Mucosa of gallbladder (tissue), 1 donor: ENCODE measurements at regions not wholly inside any gene's neighbourhood (a gene's known extent, or its start where the extent isn't known, plus 50 kb on each side); places are given as distances from the start of the nearest gene placed in this dataset.
"Not testable (repeated sequence)": the region's sequence is repeated elsewhere in the genome, so short reads cannot be mapped to it uniquely, and the experiment has no call there.

Source experiments
- DNase-seq: peaks from one replicate; pipeline ENCODE4 v3.0.0-alpha.2; 2020; ENCODE audit warnings: low spot score
- donor health status: DM: no; HTN: no; CAD: no.

DNA sequence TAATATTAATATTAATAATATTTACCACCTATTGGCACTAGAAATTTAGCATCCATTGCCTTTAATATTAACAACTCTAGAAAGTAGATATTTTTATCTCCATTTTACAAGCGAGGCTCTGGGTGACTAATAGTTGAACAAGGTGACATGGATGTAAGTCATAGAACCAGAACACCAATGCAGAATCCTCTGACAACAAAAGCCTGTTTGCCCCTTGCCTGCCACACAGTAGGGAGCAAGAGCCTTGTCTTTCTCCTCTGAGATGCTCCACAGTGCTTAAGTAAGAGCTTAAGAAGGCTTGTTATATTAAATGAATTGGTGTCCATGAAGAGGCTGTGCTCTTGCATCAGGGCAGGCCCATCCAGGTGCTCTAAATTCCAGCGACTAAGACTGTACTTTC lies 51.2 kb upstream of the LBX1 start:
- no peak for DNase-seq

DNA sequence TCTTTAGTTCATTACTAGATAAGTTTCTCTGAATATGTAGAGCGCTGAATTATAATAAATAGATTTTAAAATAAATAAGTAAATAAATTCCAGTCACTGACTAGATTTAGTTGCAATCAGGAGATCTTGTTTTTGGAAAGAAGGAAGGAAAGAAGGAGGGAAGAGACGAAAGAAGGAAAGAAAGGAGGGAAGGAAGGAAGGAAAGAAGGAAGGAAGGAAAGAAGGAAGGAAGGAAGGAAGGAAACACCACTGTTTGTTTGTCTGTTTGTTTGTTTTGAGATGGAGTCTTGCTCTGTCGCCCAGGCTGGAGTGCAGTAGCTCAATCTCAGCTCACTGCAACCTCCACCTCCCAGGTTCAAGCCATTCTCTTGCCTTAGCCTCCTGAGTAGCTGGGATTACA lies 51.7 kb upstream of the LBX1 start:
- DNase-seq, result not testable (repeated sequence)

DNA sequence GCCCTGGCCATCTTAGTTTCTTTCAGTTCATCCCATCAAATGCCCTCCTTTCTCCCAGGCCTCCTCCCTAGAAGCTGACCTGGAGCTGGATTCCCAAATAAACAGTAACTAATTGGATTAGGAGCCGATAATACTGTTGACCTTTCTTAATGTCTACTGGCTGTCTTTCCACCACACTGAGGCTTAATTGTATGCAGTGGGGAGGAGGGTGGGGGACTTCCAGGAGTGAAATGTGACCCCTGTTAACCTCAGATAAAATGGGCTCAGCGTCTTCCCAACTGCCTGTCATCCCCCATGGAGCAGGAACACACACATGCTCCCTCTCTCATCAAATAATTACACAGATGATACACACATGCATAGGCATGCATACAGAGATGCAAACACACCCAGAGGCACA lies 53.7 kb upstream of the LBX1 start:
- DNase-seq, result no peak

- no peak for DNase-seq
Measured at GRCh38 chr10:101283762-101284100, 54.5 kb upstream of the LBX1 start.

- DNase-seq, result no peak
Measured at GRCh38 chr10:101284101-101284743, 55.0 kb upstream of the LBX1 start.

- no peak for DNase-seq
Measured at GRCh38 chr10:101284744-101285463, 55.6 kb upstream of the LBX1 start.

DNA sequence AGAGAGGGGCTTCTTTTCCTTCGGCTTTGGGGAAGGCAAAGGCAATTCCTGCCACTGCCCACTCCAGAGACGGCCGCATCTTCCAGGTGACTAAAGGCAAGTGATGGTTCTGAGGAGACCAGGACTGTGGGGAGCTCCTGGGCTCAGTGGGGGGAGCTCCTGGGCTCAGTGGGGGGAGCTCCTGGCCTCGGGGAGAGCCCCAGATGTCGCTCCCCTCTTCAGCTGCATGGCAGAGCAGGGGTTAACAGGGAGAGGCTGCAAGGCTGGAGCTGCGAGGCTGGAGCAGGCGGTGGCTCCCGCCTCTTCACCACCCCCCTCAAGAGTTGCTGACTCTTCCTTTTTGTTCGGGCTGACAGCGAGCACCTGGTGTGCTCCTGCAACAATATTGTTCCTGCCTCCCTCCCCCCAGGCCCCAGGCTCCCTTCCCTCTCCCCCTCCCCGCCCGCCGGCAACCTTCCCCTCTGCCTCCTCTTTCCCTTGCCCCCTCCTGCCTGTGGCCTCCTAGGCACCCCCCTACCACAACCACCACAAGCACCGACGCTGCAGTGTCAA lies 56.3 kb upstream of the LBX1 start:
- DNase-seq, result no peak

DNA sequence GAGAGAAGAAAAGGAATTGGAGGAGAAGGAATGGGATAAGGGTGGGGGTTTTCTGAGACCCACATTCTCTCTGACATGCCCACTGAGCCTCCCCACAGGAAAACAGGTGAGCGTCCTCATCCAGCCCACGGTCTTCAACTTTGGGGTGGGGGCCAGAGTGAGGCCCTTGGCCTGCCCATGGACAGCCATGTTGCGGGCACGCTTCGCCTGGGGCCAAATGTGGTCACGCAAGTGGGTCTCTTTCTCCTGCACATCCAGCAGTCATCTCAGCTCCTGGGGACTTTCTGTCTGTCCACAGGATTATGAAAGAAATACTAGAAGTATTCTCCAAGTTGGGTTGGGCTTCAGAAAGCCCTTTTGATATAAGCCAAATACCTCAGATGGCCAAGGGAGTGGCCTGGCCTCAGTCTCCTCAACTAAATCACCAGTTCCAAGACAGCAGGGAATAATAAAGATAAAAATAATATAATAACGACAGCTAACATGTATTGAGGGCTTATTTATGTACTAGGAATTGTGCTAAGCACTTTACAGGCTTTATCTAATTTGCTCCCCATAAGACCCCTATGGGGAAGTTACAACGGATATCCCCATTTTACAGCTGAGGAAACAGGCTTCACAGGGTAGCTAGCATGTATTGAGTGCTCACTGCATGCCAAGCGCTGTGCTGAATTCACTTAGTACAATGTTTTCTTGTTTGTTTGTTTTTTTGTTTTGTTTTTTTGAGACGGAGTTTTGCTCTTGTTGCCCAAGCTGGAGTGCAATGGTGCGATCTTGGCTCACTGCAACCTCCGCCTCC lies 57.2 kb upstream of the LBX1 start:
- DNase-seq, result no peak

- no peak for DNase-seq
Measured at GRCh38 chr10:101287183-101287996, 58.1 kb upstream of the LBX1 start.

DNA sequence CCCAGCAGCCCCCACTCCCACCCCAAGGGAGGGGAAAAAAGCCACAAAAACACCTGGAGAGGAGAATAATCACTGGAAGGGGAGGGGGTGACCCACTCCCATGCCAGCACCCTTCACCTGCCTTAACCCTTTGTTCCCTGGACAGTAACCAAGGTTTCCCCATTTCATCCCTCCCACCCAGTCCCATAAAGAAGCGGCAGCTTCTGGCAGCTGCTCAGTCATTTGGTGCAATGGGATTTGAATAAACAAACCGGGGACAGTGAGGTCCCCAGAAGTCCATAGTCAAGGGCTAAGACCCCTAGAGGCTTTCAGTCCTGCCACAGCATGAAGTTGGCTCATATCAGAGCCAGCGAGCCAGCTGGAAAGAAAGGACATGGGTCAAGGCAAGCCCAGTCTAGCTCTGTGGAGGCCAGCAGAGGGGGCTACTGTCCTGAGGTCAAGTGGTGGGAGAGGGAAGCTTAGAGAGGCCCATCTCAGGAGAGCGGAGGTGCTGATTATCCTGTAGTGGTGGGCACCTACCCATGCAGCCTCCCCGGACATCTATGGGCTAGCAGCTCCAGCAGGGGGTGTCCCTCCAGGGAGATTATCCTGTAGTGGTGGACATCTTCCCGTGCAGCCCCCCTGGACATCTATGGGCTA lies 58.9 kb upstream of the LBX1 start:
- DNase-seq, result no peak

GRCh38 chr10:101289541-101289940 lies 60.3 kb upstream of the LBX1 start:
- DNase-seq, result no peak

GRCh38 chr10:101290431-101290830 lies 61.2 kb upstream of the LBX1 start:
- no peak for DNase-seq

DNA sequence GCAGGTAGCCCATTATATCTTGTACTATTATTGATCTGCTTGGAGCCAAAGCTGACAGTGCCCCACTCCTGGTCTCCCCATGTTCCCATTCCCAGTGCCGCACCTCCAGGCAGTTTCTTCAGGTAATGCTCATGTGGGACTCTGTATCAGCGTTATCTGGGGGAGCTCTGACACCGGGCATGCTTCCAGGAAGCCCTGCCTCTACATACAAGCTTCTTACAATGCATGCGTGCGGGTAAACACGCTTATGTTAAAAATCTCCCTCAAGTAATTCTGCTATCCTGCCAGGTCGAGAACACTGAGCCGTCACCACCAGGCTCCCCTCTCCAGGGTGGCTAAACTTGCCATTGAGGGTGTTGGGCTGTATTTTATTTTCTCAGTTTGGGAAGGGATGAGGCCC lies 61.6 kb upstream of the LBX1 start:
- DNase-seq, result no peak

DNA sequence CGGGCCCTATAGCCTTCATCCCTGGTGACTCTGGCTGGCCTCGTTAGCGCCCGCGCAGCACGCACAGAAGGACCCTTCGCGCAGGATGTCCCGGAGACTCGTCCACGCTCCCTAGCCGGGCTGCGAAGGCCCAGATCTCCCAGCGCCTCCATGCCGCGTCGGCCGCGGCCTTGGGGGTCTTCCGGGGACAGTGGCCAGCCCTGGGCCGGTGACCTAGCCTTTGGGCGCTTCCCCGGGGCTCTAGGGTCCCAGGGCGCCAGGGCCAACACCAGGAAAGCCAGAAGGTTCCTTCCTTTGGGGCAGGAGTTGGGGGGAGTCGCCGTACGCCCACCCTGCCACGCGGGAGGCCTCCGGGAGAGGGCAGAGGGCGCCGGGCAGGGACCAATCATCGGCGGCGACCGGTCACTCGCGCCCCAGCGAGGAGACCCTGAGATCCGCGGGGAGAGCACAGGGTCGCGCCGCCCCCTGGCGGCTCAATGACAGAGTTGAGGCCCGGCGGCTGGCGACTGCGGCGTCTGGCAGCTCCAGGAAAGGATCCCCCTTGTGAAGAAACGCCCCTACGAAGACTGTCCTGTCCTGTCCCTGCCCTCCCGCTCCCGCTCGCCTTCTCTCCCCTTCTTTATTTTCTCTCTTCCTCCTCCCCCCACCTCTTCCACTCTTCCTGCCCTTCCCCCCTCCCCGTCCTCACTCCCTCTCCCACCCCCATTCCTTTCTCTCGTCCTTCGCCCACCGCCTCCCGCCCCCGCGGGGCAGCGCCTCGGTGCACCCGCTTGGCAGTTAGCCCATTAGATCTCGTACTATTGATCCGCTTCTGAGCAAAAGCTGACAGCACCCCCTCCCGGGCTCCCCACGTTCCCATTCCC lies 62.3 kb upstream of the LBX1 start:
- peak; percentile 23 for DNase-seq

DNA sequence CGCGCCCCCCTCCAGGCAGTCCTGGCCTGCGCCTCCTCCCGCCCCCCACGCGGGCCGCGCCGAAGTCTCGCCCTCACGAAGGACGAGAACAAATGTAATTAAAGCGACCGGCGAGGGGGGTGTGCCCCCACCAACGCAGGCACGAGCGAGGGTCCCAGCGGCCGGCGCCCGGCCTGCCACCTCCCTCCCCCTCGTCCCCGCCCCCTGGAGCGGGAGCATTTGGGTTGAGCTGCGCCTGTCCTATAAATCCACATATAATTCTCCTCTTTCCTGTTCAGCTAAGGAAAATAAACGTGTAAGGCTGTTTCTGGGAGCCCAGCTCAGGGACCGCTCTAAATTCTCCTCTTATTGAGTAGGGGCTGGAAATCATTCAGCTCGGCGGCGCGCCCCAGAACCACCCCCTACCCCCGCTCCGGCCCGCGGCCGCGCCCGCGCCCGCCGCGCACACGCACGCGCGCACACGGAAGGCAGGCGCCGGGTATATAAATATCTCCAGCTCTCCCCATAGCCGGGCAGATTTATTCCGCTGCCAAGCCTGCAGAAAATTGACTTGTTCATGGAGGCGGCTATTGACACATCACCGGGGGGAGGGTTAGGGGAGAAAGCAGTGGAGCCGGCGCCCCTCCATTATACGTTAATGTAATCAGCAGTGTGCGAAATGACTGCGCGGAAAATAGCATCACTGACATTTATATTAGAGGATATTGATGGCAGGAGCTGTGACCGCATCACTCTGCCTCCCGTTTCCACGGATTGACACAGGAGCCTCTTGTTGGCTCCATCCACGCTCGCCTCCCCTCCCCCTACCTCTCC lies 61.6 kb upstream of the BTRC start:
- DNase-seq, result no peak

DNA sequence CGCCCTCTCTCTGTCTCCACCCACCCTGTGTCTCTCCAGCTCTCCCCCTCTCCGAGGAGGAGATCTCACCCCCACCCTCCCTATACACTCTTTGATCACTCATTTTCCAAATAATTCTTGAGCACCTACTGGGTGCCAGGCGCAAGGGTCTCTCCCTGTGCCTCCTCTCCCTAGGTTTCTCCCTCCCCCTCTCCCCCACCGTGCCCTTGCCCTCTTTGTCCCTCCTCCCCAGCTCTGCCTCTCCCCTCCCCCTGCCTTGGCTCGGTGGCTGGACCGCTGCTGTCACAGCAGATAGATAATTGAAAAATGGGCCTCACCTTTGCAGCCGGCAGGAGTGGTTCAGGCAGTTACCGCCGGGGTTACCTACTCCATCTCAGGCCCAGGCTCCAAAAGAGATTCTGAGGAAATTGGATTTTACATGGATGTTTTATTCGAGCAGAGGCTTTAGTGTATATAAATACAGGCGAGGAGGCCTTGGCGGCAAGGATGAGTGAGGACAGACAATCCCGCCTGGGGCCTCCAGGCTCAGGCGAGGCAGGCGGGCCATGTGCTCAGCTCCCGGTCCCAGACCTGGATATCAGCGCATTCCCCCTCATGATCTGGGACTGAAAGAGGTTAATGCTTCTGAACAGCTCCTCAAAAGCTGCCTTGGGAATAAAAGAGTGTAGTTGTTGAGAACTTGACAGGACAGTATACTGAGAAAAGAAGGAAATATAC lies 60.8 kb upstream of the BTRC start:
- DNase-seq, result no peak

GRCh38 chr10:101294109-101294508 lies 59.9 kb upstream of the BTRC start:
- no peak for DNase-seq

GRCh38 chr10:101295261-101295660 lies 58.7 kb upstream of the BTRC start:
- DNase-seq, result no peak
